ENCODE measurements at regions not wholly inside any gene's neighbourhood (a gene's known extent, or its start where the extent isn't known, plus 50 kb on each side); places are given as distances from the start of the nearest gene placed in this dataset.

DNA sequence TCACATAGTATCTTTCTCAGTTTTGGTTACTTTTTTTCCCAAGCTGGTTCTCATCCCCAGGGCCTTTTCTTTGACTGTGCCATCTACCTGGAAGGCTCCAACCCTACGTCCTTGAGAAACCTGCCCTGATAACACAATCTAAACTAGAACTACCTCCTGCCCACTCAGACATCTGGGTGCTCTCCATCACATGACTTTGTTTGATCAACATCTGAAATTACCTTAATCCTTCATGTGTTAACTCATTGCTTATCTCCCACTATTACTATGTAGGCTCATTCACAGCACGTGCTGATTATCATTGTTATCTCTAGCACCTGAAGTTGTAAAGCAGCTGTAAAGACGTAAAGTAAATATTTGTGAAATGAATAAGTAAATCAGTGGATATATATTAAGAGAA lies 784.0 kb downstream of the TMTC2 start:
- TF ChIP-seq, protein P1, sequence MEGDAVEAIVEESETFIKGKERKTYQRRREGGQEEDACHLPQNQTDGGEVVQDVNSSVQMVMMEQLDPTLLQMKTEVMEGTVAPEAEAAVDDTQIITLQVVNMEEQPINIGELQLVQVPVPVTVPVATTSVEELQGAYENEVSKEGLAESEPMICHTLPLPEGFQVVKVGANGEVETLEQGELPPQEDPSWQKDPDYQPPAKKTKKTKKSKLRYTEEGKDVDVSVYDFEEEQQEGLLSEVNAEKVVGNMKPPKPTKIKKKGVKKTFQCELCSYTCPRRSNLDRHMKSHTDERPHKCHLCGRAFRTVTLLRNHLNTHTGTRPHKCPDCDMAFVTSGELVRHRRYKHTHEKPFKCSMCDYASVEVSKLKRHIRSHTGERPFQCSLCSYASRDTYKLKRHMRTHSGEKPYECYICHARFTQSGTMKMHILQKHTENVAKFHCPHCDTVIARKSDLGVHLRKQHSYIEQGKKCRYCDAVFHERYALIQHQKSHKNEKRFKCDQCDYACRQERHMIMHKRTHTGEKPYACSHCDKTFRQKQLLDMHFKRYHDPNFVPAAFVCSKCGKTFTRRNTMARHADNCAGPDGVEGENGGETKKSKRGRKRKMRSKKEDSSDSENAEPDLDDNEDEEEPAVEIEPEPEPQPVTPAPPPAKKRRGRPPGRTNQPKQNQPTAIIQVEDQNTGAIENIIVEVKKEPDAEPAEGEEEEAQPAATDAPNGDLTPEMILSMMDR (IDR thresholded peaks at IDR 0.05) = no peak
- TF ChIP-seq POLR2A (IDR thresholded peaks at IDR 0.05) = no peak
